ENCODE measurements at regions not wholly inside any gene's neighbourhood (a gene's known extent, or its start where the extent isn't known, plus 50 kb on each side); places are given as distances from the start of the nearest gene placed in this dataset.

GRCh38 chr14:98894600-98894999, 377.4 kb downstream of the BCL11B start:
- TF ChIP-seq, protein P1, sequence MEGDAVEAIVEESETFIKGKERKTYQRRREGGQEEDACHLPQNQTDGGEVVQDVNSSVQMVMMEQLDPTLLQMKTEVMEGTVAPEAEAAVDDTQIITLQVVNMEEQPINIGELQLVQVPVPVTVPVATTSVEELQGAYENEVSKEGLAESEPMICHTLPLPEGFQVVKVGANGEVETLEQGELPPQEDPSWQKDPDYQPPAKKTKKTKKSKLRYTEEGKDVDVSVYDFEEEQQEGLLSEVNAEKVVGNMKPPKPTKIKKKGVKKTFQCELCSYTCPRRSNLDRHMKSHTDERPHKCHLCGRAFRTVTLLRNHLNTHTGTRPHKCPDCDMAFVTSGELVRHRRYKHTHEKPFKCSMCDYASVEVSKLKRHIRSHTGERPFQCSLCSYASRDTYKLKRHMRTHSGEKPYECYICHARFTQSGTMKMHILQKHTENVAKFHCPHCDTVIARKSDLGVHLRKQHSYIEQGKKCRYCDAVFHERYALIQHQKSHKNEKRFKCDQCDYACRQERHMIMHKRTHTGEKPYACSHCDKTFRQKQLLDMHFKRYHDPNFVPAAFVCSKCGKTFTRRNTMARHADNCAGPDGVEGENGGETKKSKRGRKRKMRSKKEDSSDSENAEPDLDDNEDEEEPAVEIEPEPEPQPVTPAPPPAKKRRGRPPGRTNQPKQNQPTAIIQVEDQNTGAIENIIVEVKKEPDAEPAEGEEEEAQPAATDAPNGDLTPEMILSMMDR (conservative IDR thresholded peaks at IDR 0.05 in 1 of 2, IDR thresholded peaks at IDR 0.05 in 1 of 2; ENCODE audit: extremely low read depth in 1 of 2, insufficient read depth in 1 of 2, low read depth in 1 of 2, low read length in 2 of 2): no peak
- no peak for TF ChIP-seq EZH2 (IDR thresholded peaks at IDR 0.05; ENCODE audit: borderline replicate concordance, low read length)

Data from mammary epithelial cell (primary cell).